NCI-H82 treated with DMSO at 0.1 percent for 48 hours (cell line): ENCODE measurements at regions not wholly inside any gene's neighbourhood (a gene's known extent, or its start where the extent isn't known, plus 50 kb on each side); places are given as distances from the start of the nearest gene placed in this dataset.
"Not testable (repeated sequence)": the region's sequence is repeated elsewhere in the genome, so short reads cannot be mapped to it uniquely, and the experiment has no call there.

ENCODE experiments used
- DNase-seq: peaks from one replicate; lab custom pipeline; 2025; ENCODE audit not compliant: unreplicated experiment; lab: John Stamatoyannopoulos, UW

DNA sequence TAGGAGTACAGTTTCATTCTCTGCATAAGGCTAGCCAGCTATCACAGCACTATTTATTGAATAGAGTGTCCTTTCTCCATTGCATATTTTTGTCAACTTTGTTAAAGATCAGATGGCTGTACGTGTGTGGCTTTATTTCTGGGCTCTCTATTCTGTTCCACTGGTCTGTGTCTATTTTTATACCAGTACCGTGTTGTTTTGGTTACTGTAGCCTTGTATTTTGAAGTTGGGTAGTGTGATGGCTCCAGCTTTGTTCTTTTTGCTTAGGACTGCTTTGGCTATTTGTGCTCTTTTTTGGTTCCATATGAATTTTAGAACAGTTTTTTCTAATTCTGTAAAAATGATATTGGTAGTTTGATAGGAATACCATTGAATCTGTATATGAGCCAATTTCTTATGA, 182.1 kb upstream of the DIAPH2 start:
- DNase-seq = no peak

DNA sequence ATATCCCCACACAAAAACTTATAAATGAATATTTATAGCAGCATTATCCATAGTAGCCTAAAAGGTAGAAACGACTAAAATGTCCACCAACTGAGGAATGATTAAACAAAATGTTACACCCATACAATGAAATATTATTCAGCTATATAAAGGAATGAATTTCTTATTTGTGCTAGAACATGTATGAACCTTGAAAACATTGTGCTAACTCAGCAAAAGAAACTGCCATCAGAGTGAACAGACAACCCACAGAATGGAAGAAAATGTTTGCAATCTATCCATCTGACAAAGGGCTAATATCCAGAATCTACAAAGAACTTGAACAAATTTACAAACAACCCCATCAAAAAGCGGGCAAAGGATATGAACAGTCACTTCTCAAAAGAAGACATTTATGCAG, 155.3 kb upstream of the DIAPH2 start:
- DNase-seq = not testable (repeated sequence)

DNA sequence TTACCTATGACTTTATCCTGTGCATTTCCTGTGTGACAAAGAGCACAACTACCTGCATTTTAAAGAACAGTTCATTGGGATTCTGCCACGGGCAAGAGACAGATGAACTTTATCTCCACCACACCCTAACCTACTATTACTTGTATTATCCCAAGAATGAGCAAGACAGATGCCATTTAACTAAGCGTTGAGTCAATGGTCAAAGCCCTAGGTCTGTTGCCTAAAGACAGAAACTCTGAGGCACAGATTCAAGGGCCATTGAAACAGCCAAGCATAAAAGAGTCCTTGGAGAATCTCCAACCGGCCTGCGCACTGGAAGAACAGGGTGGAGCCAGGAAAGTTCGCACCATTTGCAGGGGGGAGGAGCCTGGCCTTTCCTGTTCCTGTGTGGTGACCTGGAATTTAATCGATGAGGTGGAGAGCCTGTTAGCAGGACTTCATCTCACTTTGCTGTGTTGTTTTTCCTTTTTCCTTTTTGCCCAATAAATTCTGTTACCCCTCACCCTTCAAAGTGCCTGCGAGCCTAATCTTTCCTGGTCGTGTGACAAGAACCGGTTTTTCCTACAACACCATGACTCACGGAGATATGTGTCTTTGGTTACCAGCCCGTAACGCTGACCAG, 146.4 kb upstream of the DIAPH2 start:
- DNase-seq = peak; percentile 77

GRCh38 chrX:96540111-96540631, 144.5 kb upstream of the DIAPH2 start:
- no peak for DNase-seq

DNA sequence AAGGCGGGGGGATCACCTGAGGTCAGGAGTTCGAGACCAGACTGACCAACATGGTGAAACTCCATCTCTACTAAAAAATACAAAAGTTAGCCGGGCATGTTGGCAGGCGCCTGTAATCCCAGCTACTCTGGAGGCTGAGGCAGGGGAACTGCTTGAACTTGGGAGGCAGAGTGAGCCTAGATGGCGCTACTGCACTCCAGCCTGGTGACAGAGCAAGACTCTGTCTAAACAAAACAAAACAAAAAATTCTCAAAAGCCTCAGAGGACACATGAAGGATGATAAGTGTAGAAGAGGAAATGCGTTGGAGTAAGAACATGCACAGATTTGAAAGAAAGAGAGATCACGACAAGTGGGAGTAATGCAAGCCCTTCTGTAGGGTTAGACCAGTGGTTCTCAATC, 138.4 kb upstream of the DIAPH2 start:
- DNase-seq = not testable (repeated sequence)

- no peak for DNase-seq
Measured at GRCh38 chrX:96551322-96551872, 133.2 kb upstream of the DIAPH2 start.

DNA sequence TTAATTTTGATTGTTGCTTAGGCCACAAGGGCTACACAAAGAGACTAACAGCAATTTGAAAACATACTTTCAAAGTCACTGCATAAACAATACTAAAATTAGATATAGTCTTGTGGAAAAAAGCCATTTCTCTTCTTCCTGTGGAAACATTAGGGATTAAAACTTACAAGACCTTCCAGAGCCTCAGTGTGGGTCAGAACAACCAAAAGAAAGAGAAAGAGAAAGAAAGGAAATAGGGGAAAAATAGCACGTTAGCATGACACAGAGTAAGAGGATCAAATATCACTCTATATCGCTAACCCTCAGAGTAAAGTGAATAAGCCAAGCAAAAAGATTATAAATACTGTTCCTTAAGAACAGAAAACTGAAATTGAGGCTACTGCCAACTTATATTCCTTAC, 127.8 kb upstream of the DIAPH2 start:
- DNase-seq = no peak

DNA sequence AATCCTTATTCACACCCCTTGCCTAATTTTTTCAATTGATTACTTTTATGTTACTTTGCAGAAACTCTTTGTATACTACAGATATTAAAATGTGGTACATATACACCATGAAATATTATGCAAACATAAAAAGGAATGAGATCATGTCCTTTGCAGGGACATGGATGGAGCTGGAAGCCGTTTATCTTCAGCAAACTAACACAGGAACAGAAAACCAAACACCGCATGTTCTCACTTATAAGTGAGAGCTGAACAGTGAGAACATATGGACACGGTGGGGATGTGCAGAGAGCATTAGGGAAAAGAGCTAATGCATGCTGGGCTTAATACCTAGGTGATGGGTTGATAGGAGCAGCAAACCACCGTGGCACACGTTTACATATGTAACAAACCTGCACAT, 123.5 kb upstream of the DIAPH2 start:
- peak; percentile 4 for DNase-seq

- DNase-seq = no peak
Measured at GRCh38 chrX:96563646-96564045, 121.0 kb upstream of the DIAPH2 start.

DNA sequence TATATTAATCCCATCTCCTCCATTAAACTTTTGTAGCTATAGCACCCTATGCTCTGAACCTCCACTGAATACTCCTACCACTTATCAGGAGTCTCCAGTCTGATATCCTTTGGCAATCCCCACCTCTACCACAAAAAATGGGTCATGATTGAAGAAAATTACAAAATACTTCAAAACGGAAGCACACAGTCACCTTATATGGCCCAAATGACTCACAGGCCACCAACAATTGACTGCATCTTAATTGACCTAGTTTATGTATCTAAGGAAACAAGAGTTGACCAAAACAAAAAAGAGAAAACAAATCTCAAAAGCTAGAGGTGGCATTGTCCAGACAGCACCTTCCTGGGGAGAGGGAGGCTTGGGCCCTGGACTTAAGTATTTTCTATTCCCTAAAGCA, 120.0 kb upstream of the DIAPH2 start:
- DNase-seq = no peak

DNA sequence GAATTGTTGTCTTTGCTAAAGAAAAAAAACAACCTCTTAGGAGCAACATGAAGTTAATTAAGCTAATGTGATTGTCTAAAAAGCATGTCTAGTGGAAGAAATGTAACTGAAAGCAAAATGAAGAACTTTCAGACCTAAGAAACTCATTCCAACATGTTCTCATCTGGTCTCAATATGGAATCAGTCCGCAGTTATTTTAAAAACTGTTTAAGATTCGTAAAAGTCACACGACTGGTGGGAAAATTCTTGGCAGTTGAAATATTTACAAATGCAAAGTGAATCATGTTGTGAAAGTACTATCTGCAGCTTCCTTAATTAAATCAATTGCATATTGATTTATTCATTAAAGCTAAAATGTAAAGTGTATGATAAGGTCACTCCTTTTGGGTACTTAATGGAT, 117.8 kb upstream of the DIAPH2 start:
- no peak for DNase-seq

GRCh38 chrX:96568071-96568470, 116.6 kb upstream of the DIAPH2 start:
- DNase-seq = no peak

- no peak for DNase-seq
Measured at GRCh38 chrX:96569034-96569433, 115.6 kb upstream of the DIAPH2 start.

GRCh38 chrX:96575011-96575410, 109.6 kb upstream of the DIAPH2 start:
- DNase-seq = no peak

- no peak for DNase-seq
Measured at GRCh38 chrX:96576368-96576767, 108.3 kb upstream of the DIAPH2 start.

- no peak for DNase-seq
Measured at GRCh38 chrX:96578781-96579180, 105.9 kb upstream of the DIAPH2 start.

DNA sequence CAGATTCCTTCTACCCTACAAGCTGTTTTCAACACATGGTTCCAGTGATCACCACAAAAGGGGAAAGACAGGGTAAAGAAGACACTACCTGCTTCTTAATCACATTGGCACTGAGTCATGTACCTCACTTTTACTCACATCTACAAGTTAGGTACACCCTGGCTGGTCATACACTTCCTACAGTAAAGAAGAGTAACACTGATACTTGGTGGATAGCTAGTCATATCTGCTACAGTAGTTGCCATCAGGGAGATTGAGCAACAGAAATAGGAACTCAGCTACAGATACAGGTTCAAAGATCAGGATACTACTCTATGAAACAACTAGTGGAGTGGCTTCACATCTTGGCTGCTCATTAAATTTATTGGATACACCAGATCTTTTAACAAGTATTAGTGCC, 105.4 kb upstream of the DIAPH2 start:
- DNase-seq = no peak

DNA sequence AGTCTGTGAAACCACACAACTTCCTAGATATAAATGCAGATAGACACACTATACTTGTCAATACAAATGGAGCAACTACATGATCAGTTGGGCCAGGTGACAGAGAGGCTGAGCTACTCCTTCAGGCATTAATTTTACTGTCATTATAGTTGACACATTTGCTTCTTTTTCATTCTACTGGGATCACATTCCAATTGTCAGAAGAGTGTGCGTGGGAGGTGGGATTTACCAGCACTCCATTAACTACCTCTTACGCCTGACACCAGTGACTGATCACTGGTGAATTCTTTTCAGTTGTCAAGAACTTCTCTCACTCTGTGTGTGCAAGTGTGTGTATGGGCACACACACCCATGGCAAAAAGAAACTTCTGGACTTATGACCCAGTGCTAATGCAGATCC, 94.2 kb upstream of the DIAPH2 start:
- DNase-seq = no peak

GRCh38 chrX:96591421-96591820, 93.2 kb upstream of the DIAPH2 start:
- DNase-seq = no peak

GRCh38 chrX:96597847-96598246, 86.8 kb upstream of the DIAPH2 start:
- DNase-seq = not testable (repeated sequence)

DNA sequence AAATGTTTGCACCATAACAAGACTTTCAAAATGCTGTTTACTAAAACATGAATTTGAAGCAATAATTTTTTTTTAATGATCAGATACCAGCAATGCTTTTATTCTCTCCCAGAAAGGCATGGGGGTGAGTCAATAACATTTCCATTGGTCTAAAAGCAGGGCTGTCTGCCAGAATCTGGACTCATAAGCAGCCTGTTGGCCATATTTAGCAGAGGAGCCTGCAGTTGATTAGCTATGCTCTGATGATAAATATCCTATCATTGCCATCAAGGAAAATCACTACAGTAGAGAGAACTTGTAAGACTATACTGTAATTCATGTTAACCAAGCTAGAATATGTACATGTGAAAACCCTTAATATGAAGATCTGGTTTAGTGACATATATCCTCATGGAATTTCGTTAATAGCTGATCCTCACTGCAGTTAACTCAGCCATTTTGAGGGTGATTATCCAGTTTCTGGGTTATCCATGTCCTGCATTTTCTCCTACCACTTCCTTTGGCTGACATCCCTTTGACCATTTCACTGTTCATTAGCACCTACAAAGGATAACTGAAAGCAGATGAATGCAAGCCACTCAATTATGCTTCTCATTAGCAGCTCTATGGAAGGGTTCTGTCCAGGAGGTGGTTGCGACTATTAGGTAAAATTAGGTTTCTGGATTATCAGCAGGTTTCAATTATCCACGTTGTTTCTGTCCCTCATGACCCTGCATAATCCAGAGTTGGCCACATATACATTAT, 72.9 kb upstream of the DIAPH2 start:
- no peak for DNase-seq

DNA sequence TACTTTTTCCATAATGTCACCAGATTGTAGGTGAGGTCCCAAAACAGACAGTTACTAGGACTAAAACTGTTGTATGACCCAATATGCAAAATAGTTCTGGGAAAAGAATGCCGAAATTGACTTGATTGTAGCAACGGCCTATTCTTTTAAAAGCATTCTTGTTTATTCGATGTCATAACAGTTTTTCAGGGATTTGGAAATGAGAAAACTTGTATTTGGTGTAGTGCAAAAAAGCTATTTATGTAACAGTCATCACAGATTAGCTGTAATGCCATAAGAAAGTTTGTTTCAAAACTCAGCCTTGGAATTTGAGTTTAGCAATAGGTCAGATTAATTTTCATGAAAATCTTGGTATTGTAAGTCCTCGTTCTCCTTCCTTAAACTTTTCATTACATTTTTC, 69.2 kb upstream of the DIAPH2 start:
- DNase-seq = no peak
